ENCODE measurements at regions not wholly inside any gene's neighbourhood (a gene's known extent, or its start where the extent isn't known, plus 50 kb on each side); places are given as distances from the start of the nearest gene placed in this dataset.

DNA sequence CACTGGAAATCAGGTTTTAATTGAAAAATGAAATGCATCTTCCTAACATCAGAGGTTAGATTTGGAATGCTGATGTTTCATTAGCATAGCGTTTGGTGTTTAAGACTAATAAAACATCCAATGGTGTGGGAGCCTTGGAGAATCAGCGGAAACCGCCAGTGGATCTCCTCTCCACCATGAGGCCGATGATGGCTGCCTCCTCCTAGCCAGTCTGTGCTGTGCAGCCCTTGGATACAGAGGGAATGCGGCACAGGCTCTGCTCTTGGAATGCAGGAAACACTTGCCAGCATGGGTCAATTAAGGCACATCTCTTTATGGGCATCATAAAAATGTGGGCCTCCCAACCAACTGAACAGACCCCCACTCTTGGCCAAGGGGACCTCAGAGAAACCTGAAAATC is 259.9 kb downstream of the GLRX3 start:
- TF ChIP-seq, protein P1, sequence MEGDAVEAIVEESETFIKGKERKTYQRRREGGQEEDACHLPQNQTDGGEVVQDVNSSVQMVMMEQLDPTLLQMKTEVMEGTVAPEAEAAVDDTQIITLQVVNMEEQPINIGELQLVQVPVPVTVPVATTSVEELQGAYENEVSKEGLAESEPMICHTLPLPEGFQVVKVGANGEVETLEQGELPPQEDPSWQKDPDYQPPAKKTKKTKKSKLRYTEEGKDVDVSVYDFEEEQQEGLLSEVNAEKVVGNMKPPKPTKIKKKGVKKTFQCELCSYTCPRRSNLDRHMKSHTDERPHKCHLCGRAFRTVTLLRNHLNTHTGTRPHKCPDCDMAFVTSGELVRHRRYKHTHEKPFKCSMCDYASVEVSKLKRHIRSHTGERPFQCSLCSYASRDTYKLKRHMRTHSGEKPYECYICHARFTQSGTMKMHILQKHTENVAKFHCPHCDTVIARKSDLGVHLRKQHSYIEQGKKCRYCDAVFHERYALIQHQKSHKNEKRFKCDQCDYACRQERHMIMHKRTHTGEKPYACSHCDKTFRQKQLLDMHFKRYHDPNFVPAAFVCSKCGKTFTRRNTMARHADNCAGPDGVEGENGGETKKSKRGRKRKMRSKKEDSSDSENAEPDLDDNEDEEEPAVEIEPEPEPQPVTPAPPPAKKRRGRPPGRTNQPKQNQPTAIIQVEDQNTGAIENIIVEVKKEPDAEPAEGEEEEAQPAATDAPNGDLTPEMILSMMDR (IDR thresholded peaks at IDR 0.05; ENCODE audit: unreplicated experiment): no peak
- Mint-ChIP-seq H3K36me3 (ENCODE audit: insufficient read depth, unreplicated experiment) (peaks cover 6% of the 10 kb centered on the region), H3K27ac (ENCODE audit: low read depth, unreplicated experiment) (no peak overlapping the region), H3K9me3 (ENCODE audit: unreplicated experiment) (peaks cover 20% of the 10 kb centered on the region), H3K27me3 (ENCODE audit: insufficient read depth, unreplicated experiment) (no peaks in the 10 kb centered on the region), H3K4me3 (ENCODE audit: unreplicated experiment) (no peak overlapping the region), H3K4me1 (ENCODE audit: insufficient read depth, unreplicated experiment) (no peaks in the 10 kb centered on the region)
- intact Hi-C loops (cut with micrococcal nuclease): no loop called here
- DNase-seq (ENCODE audit: unreplicated experiment): no peak
- ChIA-PET POLR2A (no interaction called here), CTCF (no interaction called here)
- no TSS peak for BruUV-seq (replicated peaks)

DNA sequence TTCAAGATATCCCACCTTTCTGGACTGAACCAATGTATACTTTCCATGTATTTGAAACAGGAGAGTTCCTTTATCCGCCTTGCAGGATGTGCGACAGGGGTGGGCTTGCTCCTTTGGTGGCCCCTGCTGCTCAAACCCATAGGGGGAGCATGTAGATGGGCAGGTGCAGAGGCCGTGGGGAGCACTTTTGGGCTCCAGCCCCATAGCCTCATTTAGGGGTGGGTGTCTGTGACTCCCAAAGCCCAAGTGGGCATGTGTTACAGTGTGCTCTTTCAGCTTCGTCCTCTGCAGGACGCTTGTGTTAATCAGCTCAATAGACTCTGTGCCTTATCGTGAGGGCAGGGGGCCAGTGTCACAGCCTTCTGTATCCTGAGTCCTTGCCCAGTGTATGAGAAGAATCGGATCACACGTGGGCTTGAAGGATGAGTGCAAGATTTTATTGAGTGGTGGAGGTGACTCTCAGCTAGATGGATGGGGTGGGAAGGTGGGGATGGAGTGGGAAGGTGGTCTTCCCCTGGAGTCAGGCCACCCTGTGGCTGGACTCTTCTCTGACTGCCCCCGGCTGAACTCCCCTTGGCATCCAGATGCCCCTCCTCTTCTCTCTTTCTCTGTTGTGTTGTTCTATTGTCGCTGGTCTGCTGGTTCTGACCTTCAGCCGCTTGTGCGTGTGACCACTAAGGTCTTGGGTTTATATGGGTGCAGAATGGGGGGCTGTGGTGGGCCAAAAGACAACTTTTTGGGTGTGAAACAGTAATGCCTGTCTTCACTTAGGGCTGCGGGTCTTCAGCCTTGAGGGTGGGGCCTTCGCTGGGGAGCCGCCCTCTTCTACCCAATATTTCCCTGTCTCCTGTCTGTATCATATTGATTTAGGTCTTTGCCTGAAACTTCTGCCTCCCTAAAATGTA is 262.2 kb downstream of the GLRX3 start:
- no peak for DNase-seq (ENCODE audit: unreplicated experiment)
- CTCF ChIA-PET: no interaction called here
- Mint-ChIP-seq H3K27me3 (ENCODE audit: insufficient read depth, unreplicated experiment) (no peaks in the 10 kb centered on the region), H3K4me3 (ENCODE audit: unreplicated experiment) (no peak overlapping the region), H3K4me1 (ENCODE audit: insufficient read depth, unreplicated experiment) (no peaks in the 10 kb centered on the region), H3K9me3 (ENCODE audit: unreplicated experiment) (peaks cover 14% of the 10 kb centered on the region), H3K36me3 (ENCODE audit: insufficient read depth, unreplicated experiment) (no peaks in the 10 kb centered on the region), H3K27ac (ENCODE audit: low read depth, unreplicated experiment) (no peak overlapping the region)
- POLR2A ChIA-PET: no interaction called here
- intact Hi-C loops (cut with micrococcal nuclease): no loop called here
- TF ChIP-seq, protein P1 (IDR thresholded peaks at IDR 0.05; ENCODE audit: unreplicated experiment): no peak
- no TSS peak for BruUV-seq (replicated peaks)

DNA sequence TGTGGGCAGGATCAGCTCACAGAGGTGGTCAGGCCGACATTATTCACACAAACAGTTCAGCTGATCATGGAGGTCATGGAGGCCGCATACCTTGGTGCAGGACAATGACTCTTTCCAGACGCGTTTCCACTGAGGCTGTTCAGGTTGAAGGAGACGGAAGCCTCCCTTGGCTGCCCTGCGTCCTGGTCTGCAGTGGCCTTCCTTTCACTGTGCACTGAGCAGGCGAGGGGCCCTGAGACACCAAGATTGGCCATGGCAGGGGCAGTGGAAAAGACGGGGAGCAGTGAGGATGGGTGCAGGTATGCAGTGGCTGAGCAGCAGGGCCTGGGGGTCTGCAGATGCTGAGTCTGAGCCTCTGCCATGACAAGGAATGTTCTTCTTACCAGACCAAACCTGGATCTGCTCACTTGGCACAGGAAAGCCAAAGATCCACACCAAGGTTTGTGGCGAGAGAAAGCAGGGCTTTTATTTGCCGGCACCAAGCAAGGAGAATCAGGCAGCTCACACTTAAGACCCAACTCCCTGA is 263.3 kb downstream of the GLRX3 start:
- no peaks in the 10 kb centered on the region for H3K4me1 Mint-ChIP-seq (ENCODE audit: insufficient read depth, unreplicated experiment)
- no peak overlapping the region for H3K27ac Mint-ChIP-seq (ENCODE audit: low read depth, unreplicated experiment)
- ChIA-PET CTCF (no interaction called here), POLR2A (no interaction called here)
- BruUV-seq (replicated peaks): no TSS peak
- no peaks in the 10 kb centered on the region for H3K36me3 Mint-ChIP-seq (ENCODE audit: insufficient read depth, unreplicated experiment)
- H3K4me3 Mint-ChIP-seq (ENCODE audit: unreplicated experiment): no peak overlapping the region
- TF ChIP-seq, protein P1 (IDR thresholded peaks at IDR 0.05; ENCODE audit: unreplicated experiment): no peak
- peaks cover 23% of the 10 kb centered on the region for H3K9me3 Mint-ChIP-seq (ENCODE audit: unreplicated experiment)
- intact Hi-C loops (cut with micrococcal nuclease): no loop called here
- peaks cover 9% of the 10 kb centered on the region for H3K27me3 Mint-ChIP-seq (ENCODE audit: insufficient read depth, unreplicated experiment)
- DNase-seq (ENCODE audit: unreplicated experiment): no peak

DNA sequence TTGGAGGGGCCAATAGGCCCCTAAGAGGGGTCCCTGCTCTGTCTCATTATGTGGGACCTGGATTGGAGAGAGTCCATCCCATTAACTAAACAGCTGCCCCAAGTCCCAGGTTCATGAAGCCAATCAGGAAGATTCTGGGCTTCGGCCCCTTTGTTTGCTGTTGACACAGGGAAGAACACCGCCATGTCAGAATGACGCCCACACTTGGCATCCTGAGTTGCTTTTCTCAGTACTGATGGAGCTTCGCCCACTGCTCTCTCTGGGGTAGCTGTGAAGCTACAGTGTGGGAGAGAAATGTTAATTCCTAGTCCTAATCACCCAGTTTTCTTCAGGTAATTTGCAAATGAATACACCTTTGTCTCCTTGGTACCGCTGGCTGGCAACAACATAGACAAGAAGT is 264.7 kb downstream of the GLRX3 start:
- BruUV-seq (replicated peaks): no TSS peak
- no peak for DNase-seq (ENCODE audit: unreplicated experiment)
- Mint-ChIP-seq H3K36me3 (ENCODE audit: insufficient read depth, unreplicated experiment) (no peaks in the 10 kb centered on the region), H3K27ac (ENCODE audit: low read depth, unreplicated experiment) (no peak overlapping the region), H3K4me3 (ENCODE audit: unreplicated experiment) (no peak overlapping the region), H3K4me1 (ENCODE audit: insufficient read depth, unreplicated experiment) (no peaks in the 10 kb centered on the region), H3K27me3 (ENCODE audit: insufficient read depth, unreplicated experiment) (peaks cover 11% of the 10 kb centered on the region), H3K9me3 (ENCODE audit: unreplicated experiment) (peaks cover 28% of the 10 kb centered on the region)
- POLR2A ChIA-PET: no interaction called here
- intact Hi-C loops (cut with micrococcal nuclease): no loop called here
- TF ChIP-seq, protein P1 (IDR thresholded peaks at IDR 0.05; ENCODE audit: unreplicated experiment): no peak
- CTCF ChIA-PET: interaction anchor here (0.6 kb wide), 1 partner anchor 66 kb away, joined by 3 read pairs; no protein-coding TSS in a partner anchor

Measured in MCF 10A (cell line).